ENCODE measurements at regions not wholly inside any gene's neighbourhood (a gene's known extent, or its start where the extent isn't known, plus 50 kb on each side); places are given as distances from the start of the nearest gene placed in this dataset.

DNA sequence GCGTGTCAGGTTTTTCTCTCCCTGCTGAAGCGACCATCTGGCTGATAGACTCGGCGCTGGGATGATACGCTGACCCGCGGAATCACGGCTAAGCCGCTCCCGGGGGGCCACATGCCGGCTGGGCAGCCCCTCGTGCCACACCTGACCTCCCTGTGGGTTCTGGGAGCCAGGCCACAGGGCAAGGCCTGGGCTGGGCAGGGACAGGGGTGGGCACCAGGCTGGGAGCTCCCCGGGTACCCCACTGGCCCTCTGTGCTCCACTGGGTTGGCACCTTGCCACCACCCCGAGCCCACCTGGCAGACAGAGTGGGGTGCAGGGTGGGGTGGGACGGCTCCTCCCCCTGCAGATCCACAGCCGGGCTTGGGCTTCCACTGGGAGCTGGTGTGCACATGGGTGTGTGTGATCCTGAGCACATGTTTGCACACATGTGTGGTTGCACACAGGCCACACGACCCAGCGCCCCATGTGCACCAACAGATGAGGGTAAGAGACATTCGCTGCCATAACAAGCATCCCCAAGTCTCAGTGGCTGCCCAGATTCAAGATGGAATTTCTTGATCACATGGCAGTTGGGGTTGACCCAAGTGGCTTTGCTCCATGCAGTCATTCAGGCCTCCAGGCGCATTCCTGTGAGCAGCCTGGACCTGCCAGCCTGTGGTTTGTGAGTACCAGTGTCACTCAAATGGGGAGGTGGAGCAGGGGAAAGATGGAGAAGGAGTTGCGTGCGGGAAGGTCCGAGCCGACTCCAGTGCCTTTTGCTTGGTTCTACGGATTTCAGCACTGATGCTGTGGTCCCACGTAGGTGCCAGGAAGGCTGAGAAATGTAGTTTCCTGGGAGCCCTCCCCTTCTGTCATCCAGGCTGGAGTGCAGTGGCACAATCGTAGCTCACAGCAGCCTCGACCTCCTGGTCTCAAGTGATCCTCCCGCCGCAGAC, 79.7 kb downstream of the UNCX start:
- Histone ChIP-seq H3K36me3 (ENCODE audit: low read depth) (no peaks in the 10 kb centered on the region), H4K20me1 (ENCODE audit: insufficient read depth) (no peaks in the 10 kb centered on the region; the same call in 1 of the 2 replicates), H3K27ac (no peak overlapping the region), H3K27me3 (ENCODE audit: insufficient read depth, low read depth) (peaks cover 97% of the 10 kb centered on the region), H3K9me2 (ENCODE audit: insufficient read depth) (no peaks in the 10 kb centered on the region), H2AFZ (no peak overlapping the region), H3K79me2 (ENCODE audit: low read depth) (no peaks in the 10 kb centered on the region), H3K4me3 (no peak overlapping the region), H3F3A (ENCODE audit: insufficient read depth, low read depth) (no peaks in the 10 kb centered on the region; the same call in 1 of the 2 replicates), H3K4me2 (no peak overlapping the region), H3K4me1 (replicated peaks; ENCODE audit: insufficient read depth) (no peaks in the 10 kb centered on the region), H3K9me3 (ENCODE audit: insufficient read depth, low read depth) (no peaks in the 10 kb centered on the region)
- intact Hi-C loops (cut with micrococcal nuclease; ENCODE audit: unreplicated experiment), result no loop called here
- CTCF ChIA-PET, result no interaction called here
- TF ChIP-seq EZH2 (IDR thresholded peaks at IDR 0.05; ENCODE audit: low read depth), result no peak
- TF ChIP-seq, protein P1, sequence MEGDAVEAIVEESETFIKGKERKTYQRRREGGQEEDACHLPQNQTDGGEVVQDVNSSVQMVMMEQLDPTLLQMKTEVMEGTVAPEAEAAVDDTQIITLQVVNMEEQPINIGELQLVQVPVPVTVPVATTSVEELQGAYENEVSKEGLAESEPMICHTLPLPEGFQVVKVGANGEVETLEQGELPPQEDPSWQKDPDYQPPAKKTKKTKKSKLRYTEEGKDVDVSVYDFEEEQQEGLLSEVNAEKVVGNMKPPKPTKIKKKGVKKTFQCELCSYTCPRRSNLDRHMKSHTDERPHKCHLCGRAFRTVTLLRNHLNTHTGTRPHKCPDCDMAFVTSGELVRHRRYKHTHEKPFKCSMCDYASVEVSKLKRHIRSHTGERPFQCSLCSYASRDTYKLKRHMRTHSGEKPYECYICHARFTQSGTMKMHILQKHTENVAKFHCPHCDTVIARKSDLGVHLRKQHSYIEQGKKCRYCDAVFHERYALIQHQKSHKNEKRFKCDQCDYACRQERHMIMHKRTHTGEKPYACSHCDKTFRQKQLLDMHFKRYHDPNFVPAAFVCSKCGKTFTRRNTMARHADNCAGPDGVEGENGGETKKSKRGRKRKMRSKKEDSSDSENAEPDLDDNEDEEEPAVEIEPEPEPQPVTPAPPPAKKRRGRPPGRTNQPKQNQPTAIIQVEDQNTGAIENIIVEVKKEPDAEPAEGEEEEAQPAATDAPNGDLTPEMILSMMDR (conservative IDR thresholded peaks at IDR 0.05), result no peak
- POLR2A ChIA-PET (ENCODE audit: unreplicated experiment), result interaction anchor here (0.7 kb wide), 1 partner anchor 11 kb away, joined by 4 read pairs; no protein-coding TSS in a partner anchor
- DNase-seq, result no peak
- BruUV-seq (replicated peaks), result no TSS peak

DNA sequence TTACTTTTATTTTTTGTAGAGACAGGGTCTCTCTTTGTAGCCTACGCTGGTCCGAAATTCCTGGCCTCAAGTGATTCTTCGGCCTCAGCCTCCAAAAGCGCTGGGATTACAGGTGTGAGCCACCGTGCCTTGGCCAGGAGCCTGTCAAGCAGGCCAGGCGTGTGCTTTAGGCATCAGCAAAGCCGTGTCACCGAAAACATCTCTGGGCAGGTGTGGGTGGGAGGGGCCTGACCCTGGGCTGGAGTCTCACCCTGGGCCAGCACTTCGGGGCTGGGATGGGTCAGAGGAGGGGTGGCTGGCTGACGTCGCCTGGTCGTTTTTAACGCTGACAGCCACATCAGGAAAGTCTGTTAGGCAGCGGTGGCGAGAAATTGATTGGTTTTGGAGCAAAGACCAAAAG, 80.9 kb downstream of the UNCX start:
- Histone ChIP-seq H3K27me3 (ENCODE audit: insufficient read depth, low read depth) (peaks cover 97% of the 10 kb centered on the region), H3K4me3 (no peak overlapping the region), H3K9me3 (ENCODE audit: insufficient read depth, low read depth) (no peaks in the 10 kb centered on the region), H3K79me2 (ENCODE audit: low read depth) (no peaks in the 10 kb centered on the region), H3K9me2 (ENCODE audit: insufficient read depth) (no peaks in the 10 kb centered on the region), H3K36me3 (ENCODE audit: low read depth) (no peaks in the 10 kb centered on the region), H3K27ac (no peak overlapping the region), H3K4me2 (no peak overlapping the region), H3K4me1 (replicated peaks; ENCODE audit: insufficient read depth) (no peaks in the 10 kb centered on the region), H2AFZ (no peak overlapping the region), H4K20me1 (ENCODE audit: insufficient read depth) (no peaks in the 10 kb centered on the region; the same call in 1 of the 2 replicates), H3F3A (ENCODE audit: insufficient read depth, low read depth) (no peaks in the 10 kb centered on the region; the same call in 1 of the 2 replicates)
- ChIA-PET CTCF (no interaction called here), POLR2A (ENCODE audit: unreplicated experiment) (no interaction called here)
- intact Hi-C loops (cut with micrococcal nuclease; ENCODE audit: unreplicated experiment), result no loop called here
- TF ChIP-seq, protein P1 (conservative IDR thresholded peaks at IDR 0.05), result no peak
- no peak for TF ChIP-seq EZH2 (IDR thresholded peaks at IDR 0.05; ENCODE audit: low read depth)
- no TSS peak for BruUV-seq (replicated peaks)
- no peak for DNase-seq

DNA sequence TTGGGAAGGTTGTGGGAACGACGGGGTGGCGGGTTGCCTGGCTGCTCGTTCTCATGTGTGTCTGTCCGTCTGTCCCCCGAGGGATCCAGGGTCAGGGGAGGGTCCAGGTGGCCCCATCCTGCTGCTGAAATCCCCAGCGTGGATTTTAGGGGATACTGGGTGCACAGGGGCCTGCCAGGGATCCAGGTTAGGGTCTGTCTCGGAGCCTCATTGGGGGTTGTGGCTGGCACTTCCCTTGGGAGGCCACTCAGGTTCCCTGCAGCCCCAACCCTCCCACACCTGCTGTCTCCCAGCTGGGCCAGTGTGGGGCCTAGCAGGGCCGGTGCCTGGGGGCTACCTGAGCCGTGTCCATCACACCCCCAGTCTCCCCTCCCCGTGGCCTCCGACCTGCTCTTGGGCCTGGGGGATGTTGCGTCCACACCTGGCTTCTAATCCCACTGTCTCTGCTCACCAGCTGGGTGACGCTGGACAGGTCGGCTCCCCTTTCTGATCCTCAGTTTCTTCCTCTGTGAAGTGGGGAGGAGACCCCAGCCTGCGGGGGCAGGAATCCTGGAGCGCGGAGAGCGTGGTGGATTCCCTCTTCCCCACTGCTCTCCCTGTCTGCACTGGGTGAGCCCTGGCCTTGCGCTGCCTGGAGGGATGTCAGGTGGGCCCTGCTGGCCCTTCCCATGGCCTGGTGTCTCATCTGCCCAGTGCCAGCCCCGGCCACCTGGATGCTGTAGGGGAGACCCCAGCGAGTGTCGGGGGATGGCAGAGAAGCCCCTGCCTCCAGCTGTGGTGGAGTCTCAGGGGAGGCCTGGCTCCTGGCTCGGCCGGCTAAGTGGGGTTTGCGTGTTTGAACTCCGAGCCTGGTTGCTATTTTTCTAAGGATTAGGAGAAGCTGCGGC, 81.6 kb downstream of the UNCX start:
- peak in 1 of 2 experiments; percentile 32 for DNase-seq
- intact Hi-C loops (cut with micrococcal nuclease; ENCODE audit: unreplicated experiment), result no loop called here
- TF ChIP-seq, protein P1 (conservative IDR thresholded peaks at IDR 0.05), result no peak
- TF ChIP-seq EZH2 (IDR thresholded peaks at IDR 0.05; ENCODE audit: low read depth), result no peak
- H3F3A ChIP-seq (ENCODE audit: insufficient read depth, low read depth), result no peaks in the 10 kb centered on the region; the same call in 1 of the 2 replicates
- no TSS peak for BruUV-seq (replicated peaks)
- H2AFZ ChIP-seq, result no peak overlapping the region
- peaks cover 94% of the 10 kb centered on the region for H3K27me3 ChIP-seq (ENCODE audit: insufficient read depth, low read depth)
- H3K4me2 ChIP-seq, result no peak overlapping the region
- no peaks in the 10 kb centered on the region; the same call in 1 of the 2 replicates for H4K20me1 ChIP-seq (ENCODE audit: insufficient read depth)
- H3K9me3 ChIP-seq (ENCODE audit: insufficient read depth, low read depth), result no peaks in the 10 kb centered on the region
- no peaks in the 10 kb centered on the region for H3K79me2 ChIP-seq (ENCODE audit: low read depth)
- ChIA-PET POLR2A (ENCODE audit: unreplicated experiment) (no interaction called here), CTCF (no interaction called here)
- H3K36me3 ChIP-seq (ENCODE audit: low read depth), result no peaks in the 10 kb centered on the region
- H3K27ac ChIP-seq, result no peak overlapping the region
- H3K4me1 ChIP-seq (replicated peaks; ENCODE audit: insufficient read depth), result no peaks in the 10 kb centered on the region
- no peak overlapping the region for H3K4me3 ChIP-seq
- H3K9me2 ChIP-seq (ENCODE audit: insufficient read depth), result no peaks in the 10 kb centered on the region

Data from PC-9 (cell line).